GM19438 (cell line): ENCODE measurements at regions not wholly inside any gene's neighbourhood (a gene's known extent, or its start where the extent isn't known, plus 50 kb on each side); places are given as distances from the start of the nearest gene placed in this dataset.
"Not testable (repeated sequence)": the region's sequence is repeated elsewhere in the genome, so short reads cannot be mapped to it uniquely, and the experiment has no call there.

ENCODE experiments used
- ATAC-seq: cut with Tn5 transposase; IDR thresholded peaks from one replicate; pipeline ENCODE4 v1.9.1; 2021; ENCODE audit warnings: low read depth; ENCODE audit not compliant: unreplicated experiment

DNA sequence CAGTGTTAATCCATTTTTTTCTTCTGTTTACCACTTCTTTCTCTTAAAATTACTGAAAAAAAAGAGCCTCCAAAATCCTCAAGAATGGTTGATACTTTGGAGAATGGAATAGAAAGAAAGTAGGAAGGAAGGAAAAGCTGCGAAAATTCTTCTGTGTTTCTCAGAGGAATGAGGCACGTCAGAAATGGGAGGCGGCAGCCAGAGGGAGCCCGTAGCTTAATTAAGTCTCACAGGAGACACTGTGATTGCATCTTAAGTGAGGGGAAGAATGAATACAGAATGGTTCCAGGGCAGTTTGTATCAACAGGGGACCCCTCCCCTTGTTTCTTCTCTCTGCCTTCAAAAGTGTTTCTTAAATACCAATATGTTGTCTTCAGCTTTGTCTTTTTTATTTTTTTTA, 1099.5 kb downstream of the PLA2G4A start:
- ATAC-seq: no peak

DNA sequence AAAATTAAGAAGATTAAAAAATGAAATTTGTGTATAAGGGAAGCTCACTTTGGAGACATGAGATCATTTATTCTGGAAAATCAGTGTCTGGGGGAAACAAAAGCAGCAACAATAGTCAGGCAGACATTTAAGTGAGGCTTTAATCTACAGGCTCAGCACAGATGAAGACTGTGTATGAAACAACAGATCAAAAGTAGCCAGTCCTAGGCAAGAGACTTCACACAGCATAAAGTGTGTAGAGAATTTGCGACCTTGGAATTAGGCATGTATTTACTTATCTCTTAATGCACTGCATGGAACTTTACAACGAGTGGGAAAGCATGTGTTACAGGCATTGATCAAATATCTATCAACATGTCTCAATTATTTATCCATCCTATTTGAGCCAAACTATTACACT, 1099.9 kb downstream of the PLA2G4A start:
- no peak for ATAC-seq

DNA sequence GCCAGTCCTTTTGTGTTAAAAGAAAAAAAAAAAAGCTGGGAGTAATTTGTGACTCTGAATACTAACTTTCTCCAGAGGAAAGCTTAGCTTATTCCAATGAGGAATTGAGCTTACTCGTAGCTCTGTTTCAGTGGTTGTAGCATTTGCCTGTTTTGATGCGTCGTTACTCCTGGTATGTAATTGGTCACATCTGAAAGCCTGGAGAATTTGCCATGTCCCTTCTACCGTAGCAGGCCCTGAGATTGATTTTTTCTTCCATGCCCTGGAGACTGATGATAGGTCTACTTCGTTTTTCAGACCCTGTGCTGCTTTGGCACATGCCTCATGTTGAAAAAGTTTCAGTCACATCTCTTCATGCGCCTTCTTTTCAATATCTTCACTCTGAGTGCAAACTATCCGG, 1103.0 kb downstream of the PLA2G4A start:
- ATAC-seq: no peak

DNA sequence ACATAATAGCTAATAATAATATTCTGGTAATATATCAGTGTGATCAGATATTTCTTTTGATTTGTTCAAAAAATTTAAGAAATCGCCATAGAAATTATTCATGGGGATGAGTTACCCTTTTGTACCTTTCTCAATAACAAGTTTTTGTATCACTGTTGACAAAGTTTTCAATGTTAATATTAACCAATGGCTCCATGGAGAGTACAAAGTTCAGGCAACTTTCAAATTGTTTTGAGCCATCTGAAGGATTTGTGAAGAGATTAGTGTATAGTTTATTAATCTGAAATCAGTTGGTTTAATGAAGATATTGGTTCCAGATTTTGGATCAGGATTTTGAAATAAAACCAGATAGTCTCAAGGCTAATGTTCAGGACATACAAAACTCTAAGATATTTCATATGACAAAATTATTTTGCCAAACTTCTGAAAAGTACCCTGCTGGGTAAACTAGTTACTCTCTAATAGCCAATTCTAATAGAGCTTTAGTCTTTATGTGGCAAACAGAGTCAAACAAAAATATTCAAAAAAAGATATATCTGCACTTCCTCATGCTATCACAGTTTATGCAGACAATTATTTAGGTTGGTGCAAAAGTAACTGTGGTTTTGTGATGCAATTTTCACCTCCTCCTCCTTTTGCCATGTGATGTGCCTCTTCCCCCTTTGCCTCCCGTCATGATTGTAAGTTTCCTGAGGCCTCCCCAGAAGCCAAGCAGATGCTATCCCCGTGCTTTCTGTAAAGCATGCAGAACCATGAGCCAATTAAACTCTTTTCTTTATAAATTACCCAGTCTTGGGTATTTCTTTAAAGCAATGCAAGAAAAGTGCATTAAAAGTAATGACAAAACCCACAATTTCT, 1105.0 kb downstream of the PLA2G4A start:
- no peak for ATAC-seq

DNA sequence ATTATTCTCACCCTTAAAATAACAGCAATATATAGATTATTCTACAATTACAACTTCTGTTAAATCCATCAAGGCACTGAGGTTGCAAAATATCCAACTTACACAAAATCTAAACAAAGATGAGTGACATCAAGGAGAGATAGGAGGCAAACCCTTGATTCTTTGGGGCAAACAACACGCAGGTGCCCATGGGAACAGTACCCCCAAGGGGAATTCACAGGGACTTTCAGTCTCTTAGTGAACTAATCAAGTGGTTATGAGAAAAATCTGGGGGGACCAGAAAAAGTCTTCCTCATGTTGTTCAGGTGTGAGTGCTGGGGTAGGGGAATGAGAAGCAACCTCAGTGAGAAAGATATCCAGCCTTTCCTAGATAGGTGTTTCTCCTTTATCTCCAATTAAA, 1107.9 kb downstream of the PLA2G4A start:
- ATAC-seq: no peak

DNA sequence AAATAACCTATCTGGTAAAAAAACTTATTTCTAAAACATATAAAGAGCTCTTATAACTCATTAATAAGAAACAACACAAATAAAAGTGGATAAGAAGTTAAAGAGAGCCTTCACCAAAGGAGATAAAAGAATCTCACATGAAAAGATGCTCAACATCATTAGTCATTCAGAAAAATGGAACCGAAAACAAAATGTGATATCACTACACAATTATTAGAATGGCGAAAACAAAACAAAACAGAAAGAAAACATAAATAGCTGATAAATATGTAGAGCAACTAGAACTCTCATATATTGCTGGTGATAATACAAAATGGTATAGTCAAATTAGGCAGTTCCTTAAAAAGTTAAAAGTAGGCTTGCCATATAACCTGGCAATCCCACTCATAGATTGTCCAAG, 1109.3 kb downstream of the PLA2G4A start:
- no peak for ATAC-seq

DNA sequence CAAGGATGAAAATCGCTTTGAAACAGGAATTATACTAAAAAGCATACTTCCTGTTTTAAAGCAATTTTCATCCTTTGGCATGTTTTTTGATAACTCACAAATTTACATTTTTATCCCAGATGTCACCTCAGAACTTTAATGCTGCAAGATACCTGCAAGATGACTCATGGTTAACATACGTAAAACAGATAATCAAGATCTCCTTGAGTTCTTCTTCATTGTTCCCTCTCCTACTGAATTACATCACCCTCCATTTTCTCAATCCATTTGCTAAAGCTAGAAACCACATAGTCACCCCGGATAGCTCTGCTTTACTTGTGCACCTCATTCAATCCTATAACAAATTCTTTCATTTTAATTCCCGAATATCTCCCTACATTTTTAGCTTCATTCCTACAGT, 1114.2 kb downstream of the PLA2G4A start:
- no peak for ATAC-seq

DNA sequence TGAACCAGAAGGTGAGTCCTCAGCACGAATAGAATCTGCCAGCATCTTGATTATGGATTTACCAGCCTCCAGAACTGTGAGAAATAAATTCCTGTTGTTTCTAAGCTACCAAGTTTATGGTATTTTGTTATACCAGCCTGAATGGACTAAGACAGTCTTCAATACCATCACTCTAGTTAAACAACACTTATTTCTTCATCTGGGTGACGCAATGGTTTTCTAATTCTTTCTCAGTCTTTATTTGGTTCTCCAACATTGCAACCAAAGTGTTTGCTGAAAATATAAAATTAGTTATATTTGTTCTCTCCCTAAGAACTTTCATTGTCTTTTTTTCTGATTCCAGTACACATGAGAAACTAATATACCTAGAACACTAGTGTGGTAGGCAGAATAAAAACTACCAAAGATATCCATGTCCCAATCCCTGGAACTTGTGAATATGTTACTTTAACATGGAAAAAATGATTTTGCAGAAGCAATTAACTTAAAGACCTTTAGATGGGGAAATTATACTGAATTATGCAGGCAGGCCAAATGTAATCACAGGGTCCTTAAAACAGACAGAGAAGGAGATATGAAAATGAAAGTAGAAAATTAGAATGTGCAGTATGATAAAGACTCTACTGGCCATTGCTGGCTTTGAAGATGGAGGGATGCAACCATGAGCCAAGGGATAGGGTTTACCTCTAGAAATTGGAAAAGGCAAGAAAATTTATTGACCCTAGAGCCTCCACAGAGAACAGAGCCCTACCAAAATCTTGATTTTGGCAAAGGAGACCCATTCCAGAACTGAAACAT, 1115.1 kb downstream of the PLA2G4A start:
- no peak for ATAC-seq

DNA sequence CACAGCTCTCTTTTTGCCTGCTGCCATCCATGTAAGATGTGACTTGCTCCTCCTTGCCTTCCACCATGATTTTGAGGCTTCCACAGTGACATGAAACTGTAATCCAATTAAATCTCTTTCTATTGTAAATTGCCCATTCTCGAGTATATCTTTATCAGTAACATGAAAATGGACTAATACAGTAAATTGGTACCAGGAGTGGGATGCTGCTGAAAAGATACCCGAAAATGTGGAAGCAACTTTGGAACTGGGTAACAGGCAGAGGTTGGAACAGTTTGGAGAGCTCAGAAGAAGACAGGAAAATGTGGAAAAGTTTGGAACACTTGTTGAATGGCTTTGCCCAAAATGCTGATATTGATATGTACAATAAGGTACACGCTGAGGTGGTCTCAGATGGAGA, 1117.9 kb downstream of the PLA2G4A start:
- ATAC-seq: not testable (repeated sequence)

DNA sequence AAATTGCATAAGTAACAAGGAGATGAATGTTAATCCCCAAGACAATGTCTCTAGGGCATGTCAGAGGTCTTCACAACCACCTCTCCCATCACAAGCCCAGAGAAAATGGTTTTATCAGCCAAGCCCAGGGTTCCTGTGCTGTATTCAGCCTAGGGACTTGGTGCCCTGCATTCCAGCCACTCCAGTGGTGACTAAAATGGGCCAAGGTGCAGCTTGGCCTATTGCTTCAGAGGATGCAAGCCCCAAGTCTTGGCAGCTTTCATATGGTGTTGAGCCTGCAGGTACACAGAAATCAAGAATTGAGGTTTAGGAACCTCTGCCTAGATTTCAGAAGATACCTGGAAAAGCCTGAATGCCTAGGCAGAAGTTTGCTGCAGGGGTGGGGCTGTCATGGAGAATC, 1118.6 kb downstream of the PLA2G4A start:
- no peak for ATAC-seq

DNA sequence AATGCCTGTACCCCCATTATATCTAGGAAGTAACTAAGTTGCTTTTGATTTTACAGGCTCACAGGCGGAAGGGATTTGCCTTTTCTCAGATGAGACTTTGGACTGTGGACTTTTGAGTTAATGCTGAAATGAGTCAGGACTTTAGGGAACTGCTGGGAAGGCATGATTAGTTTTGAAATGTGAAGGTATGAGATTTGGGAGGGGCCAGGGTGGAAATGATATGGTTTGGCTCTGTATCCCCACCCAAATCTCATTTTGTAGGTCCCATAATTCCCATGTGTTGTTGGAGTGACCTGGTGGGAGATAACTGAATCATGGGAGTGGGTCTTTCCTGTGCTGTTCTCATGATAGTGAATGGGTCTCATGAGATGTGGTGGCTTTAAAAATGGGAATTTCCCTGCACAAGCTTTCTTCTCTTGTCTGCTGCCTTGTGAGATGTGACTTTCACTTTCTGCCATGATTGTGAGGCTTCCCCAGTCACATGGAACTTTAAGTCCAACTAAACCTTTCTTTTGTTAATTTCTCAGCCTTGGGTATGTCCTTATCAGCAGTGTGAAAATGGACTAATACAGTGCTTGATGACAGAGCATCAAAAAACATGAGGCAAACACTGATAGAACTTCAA, 1119.5 kb downstream of the PLA2G4A start:
- ATAC-seq: no peak

DNA sequence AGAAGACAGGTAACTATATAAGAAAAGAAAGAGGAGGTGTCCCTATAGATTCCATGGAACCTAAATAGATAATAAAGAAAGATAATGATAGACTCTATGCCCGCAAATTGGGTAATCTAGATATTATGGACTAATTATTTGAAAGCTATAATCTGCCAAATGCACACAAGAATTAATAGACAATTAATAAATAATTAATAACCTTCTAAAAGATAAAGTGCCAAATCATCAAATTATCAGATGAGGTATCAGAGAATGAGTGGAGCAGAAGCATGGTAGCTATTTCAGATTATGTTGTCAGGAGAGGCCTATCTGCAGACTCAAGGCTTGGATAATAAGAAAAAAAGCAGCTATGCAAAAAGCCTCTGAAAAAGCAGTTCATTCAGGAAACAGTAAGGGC, 1120.8 kb downstream of the PLA2G4A start:
- no peak for ATAC-seq

DNA sequence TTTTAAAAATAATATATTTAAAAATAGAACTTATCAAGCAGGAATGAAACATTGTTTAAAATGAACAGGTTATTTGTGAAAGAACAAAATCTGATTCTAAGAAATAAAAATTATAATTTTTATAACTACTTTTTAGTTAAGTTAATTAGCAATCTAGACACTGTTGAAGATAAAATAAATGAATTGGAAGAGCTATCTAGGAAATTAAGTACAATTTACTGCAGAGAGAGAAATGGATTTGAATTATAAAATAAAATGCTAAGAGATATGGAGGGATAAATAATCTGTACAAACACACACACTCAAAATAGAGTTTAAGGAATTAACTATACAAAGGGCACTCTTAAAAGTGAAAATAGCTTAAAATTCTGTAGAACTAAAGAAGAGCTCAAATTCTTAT, 1123.1 kb downstream of the PLA2G4A start:
- no peak for ATAC-seq

DNA sequence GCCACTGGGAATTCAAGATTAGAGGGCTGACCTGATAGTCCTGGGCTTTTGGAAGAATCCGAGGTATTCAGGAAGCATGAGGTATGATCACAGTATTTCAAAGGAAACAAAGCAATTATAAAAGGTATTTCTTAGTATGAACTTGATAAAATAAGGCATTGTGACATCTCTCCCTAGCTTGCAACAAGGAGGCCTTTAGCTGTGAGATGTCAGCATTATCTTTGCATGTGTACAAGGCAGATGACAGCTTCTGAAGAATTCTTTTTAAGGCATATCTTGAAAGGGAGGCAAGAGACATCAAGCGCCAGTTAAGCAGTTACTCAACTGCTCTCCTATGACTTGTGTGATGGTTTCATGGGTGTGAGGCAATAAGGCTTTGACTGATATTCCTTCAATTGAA, 1123.7 kb downstream of the PLA2G4A start:
- no peak for ATAC-seq

DNA sequence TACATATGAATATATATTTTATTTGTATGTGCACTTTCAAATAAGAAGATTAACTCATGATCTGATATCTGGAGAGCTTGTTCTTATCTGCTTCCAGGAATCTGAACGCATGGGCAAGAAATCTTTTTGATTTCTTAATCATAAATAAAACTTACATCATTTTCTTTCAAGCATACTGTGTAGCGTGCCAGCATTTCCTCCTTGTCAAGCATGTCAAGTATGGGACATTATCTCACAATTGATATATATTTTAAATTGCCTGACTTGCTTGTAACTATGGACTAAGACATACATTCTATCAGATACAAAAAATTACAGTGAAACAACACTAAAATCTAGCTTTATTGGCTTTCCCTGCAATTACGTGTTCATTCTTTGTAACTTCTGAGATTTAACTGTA, 1128.2 kb downstream of the PLA2G4A start:
- ATAC-seq: no peak

DNA sequence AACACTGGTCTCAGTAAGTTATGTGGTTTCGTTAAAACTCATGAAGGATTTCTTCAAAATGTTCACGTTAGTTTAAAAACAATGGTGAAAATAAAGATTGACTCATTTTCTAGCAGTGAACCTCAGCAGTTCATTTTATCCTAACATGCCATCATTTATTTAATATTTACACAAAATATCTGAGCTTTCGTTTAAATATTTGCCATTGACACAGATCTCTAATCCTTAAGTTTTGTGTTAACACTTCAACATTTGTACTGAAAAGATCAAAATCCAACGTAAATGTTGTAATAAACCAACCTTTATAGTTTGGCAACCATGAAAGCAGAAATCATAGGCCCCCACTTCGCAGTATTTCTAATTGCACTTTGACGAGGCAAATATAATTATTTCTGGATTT, 1129.5 kb downstream of the PLA2G4A start:
- ATAC-seq: no peak

DNA sequence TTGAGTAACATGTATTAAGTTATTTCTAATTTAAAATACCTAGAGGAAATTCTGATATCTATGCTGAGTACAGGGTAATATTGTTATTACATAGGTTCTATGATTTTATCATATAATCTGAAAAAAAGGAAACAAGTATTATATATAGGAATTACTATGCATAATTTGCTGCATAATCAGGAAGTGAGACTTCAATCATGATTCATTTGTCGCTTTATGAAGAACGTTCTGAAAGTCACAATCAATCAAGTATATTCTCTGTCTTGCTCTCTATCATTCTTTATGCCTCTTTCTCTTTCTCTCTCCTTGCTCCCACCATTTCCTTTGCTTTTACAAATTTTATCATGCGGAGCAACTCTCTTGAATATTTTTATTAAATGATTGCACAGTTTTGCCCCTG, 1130.3 kb downstream of the PLA2G4A start:
- no peak for ATAC-seq

DNA sequence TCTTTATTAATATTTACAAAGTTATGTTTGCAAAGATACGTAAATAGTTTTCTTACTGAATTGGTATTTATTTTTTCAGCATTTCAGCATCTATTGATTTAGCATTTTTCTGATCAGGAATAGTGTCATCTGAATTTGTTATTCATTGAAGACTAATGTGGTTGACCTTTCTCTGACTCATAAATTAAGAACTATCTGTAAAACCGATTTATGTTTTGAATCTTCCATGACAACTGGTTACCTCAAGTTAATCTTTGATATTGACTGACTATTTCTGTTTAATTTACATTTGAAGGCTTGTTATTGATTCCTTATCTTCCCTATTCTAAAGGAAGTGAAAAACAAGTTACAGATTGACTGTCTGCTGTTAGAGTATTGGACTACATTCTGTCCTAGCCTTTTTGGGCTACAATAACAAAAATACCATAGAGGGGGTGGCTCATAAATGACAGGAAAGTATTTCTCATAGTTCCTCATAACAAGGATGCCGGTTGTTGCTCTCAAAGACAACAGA, 1131.4 kb downstream of the PLA2G4A start:
- no peak for ATAC-seq

DNA sequence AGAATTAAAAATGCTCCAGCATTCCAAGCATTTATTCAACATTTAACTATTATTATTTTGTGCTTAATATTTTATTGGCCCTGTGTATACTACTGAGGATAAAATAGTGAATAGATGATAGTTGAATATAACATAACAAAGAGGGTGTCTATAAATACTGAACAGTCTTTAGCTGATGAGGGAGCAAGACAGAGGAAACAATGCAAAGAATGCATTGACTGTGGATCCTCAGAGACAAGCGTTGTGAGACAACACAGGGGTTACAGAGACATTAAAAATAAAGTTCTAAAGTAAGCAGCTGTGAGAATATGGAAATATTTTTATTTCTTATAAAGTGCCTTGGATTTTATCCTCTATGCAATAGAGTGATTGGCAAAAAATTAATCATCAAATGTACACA, 1133.1 kb downstream of the PLA2G4A start:
- no peak for ATAC-seq

DNA sequence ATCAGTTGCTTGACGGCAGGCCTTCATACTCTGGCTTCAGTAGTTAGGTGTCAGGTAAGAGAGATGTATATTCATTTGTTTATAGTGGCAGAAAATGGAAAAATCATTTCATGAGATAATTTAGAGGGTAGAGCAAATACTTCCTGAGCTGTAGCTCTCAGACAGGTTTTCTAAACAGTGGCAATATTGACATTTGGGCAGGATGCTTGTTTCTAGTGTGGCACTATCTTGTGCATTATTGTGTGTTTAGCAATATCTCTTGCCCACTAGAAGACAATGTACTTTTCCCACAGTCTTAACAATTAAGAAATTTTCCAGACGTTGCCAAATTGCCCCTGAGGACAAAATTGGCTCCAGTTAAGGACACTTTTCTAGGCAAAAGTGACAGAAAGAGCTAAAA, 1143.1 kb downstream of the PLA2G4A start:
- no peak for ATAC-seq

DNA sequence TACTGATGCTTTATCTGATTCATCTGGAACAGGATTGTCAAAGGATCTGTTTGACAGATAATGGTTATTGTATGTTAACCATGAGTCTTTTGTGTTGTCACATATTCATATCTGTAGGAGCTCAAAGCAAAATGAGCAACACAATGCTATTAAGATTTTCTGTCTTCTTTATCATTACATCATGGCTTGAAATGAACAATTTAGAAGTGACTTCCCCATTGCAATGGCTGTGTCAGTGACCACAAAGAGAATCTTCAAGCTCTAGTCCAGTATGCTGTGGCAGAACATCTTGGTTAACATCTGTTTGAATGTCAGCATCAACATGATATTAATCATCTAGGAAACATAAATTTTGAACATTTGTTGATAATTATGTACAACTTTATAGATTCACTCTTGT, 1148.5 kb downstream of the PLA2G4A start:
- ATAC-seq: no peak
